ENCODE measurements at regions not wholly inside any gene's neighbourhood (a gene's known extent, or its start where the extent isn't known, plus 50 kb on each side); places are given as distances from the start of the nearest gene placed in this dataset.

GRCh38 chr9:24488896-24489295 is 56.8 kb downstream of the IZUMO3 start:
- no peak overlapping the region for H3K27ac Mint-ChIP-seq
- no peaks in the 10 kb centered on the region for H3K4me1 Mint-ChIP-seq (ENCODE audit: low read depth)
- no peaks in the 10 kb centered on the region for H3K36me3 Mint-ChIP-seq (ENCODE audit: low read depth)
- no peaks in the 10 kb centered on the region for H3K27me3 Mint-ChIP-seq (ENCODE audit: low read depth)
- no peak for DNase-seq (ENCODE audit: low spot score)
- no peak overlapping the region for H3K4me3 Mint-ChIP-seq
- peaks cover 56% of the 10 kb centered on the region for H3K9me3 Mint-ChIP-seq

GRCh38 chr9:24487946-24488345 is 57.8 kb downstream of the IZUMO3 start:
- peaks cover 48% of the 10 kb centered on the region for H3K9me3 Mint-ChIP-seq
- no peaks in the 10 kb centered on the region for H3K27me3 Mint-ChIP-seq (ENCODE audit: low read depth)
- no peak overlapping the region for H3K27ac Mint-ChIP-seq
- no peak for DNase-seq (ENCODE audit: low spot score)
- H3K4me1 Mint-ChIP-seq (ENCODE audit: low read depth): no peaks in the 10 kb centered on the region
- no peaks in the 10 kb centered on the region for H3K36me3 Mint-ChIP-seq (ENCODE audit: low read depth)
- no peak overlapping the region for H3K4me3 Mint-ChIP-seq

GRCh38 chr9:24487250-24487861 is 58.3 kb downstream of the IZUMO3 start:
- H3K36me3 Mint-ChIP-seq (ENCODE audit: low read depth): no peaks in the 10 kb centered on the region

GRCh38 chr9:24479361-24480059 is 66.2 kb downstream of the IZUMO3 start:
- no peak for DNase-seq (ENCODE audit: low spot score)
- H3K9me3 Mint-ChIP-seq: peaks cover 32% of the 10 kb centered on the region
- no peaks in the 10 kb centered on the region for H3K4me1 Mint-ChIP-seq (ENCODE audit: low read depth)
- H3K27me3 Mint-ChIP-seq (ENCODE audit: low read depth): no peaks in the 10 kb centered on the region
- H3K4me3 Mint-ChIP-seq: no peak overlapping the region
- H3K27ac Mint-ChIP-seq: no peak overlapping the region
- no peaks in the 10 kb centered on the region for H3K36me3 Mint-ChIP-seq (ENCODE audit: low read depth)

More at GRCh38 chr9:24487250-24487861, 58.3 kb downstream of the IZUMO3 start:
- no peaks in the 10 kb centered on the region for H3K4me1 Mint-ChIP-seq (ENCODE audit: low read depth)
- peaks cover 53% of the 10 kb centered on the region for H3K9me3 Mint-ChIP-seq
- no peak for DNase-seq (ENCODE audit: low spot score)
- H3K4me3 Mint-ChIP-seq: no peak overlapping the region
- H3K27me3 Mint-ChIP-seq (ENCODE audit: low read depth): no peaks in the 10 kb centered on the region
- H3K27ac Mint-ChIP-seq: no peak overlapping the region

- no peaks in the 10 kb centered on the region for H3K36me3 Mint-ChIP-seq (ENCODE audit: low read depth)
- no peak overlapping the region for H3K27ac Mint-ChIP-seq
Measured at GRCh38 chr9:24464319-24464951, 81.3 kb downstream of the IZUMO3 start.

GRCh38 chr9:24462951-24463350 is 82.7 kb downstream of the IZUMO3 start:
- no peak overlapping the region for H3K27ac Mint-ChIP-seq
- H3K27me3 Mint-ChIP-seq (ENCODE audit: low read depth): no peaks in the 10 kb centered on the region
- no peaks in the 10 kb centered on the region for H3K4me1 Mint-ChIP-seq (ENCODE audit: low read depth)
- no peaks in the 10 kb centered on the region for H3K36me3 Mint-ChIP-seq (ENCODE audit: low read depth)
- peaks cover 40% of the 10 kb centered on the region for H3K9me3 Mint-ChIP-seq
- no peak for DNase-seq (ENCODE audit: low spot score)
- H3K4me3 Mint-ChIP-seq: no peak overlapping the region

More at GRCh38 chr9:24464319-24464951, 81.3 kb downstream of the IZUMO3 start:
- Mint-ChIP-seq H3K4me3 (no peak overlapping the region), H3K4me1 (ENCODE audit: low read depth) (no peaks in the 10 kb centered on the region), H3K27me3 (ENCODE audit: low read depth) (no peaks in the 10 kb centered on the region), H3K9me3 (peaks cover 50% of the 10 kb centered on the region)
- no peak for DNase-seq (ENCODE audit: low spot score)

GRCh38 chr9:24460781-24461180 is 84.9 kb downstream of the IZUMO3 start:
- H3K9me3 Mint-ChIP-seq: peaks cover 30% of the 10 kb centered on the region
- no peak overlapping the region for H3K27ac Mint-ChIP-seq
- no peak overlapping the region for H3K4me3 Mint-ChIP-seq
- no peaks in the 10 kb centered on the region for H3K4me1 Mint-ChIP-seq (ENCODE audit: low read depth)
- no peak for DNase-seq (ENCODE audit: low spot score)
- H3K27me3 Mint-ChIP-seq (ENCODE audit: low read depth): no peaks in the 10 kb centered on the region
- no peaks in the 10 kb centered on the region for H3K36me3 Mint-ChIP-seq (ENCODE audit: low read depth)

- Mint-ChIP-seq H3K9me3 (peaks cover 27% of the 10 kb centered on the region), H3K36me3 (ENCODE audit: low read depth) (no peaks in the 10 kb centered on the region)
- no peak for DNase-seq (ENCODE audit: low spot score)
Measured at GRCh38 chr9:24459953-24460352, 85.7 kb downstream of the IZUMO3 start.

GRCh38 chr9:24451346-24451745 is 94.4 kb downstream of the IZUMO3 start:
- Mint-ChIP-seq H3K9me3 (peaks cover 40% of the 10 kb centered on the region), H3K4me1 (ENCODE audit: low read depth) (no peaks in the 10 kb centered on the region), H3K4me3 (no peak overlapping the region), H3K27ac (no peak overlapping the region), H3K27me3 (ENCODE audit: low read depth) (no peaks in the 10 kb centered on the region), H3K36me3 (ENCODE audit: low read depth) (no peaks in the 10 kb centered on the region)
- DNase-seq (ENCODE audit: low spot score): no peak

More at GRCh38 chr9:24459953-24460352, 85.7 kb downstream of the IZUMO3 start:
- no peaks in the 10 kb centered on the region for H3K4me1 Mint-ChIP-seq (ENCODE audit: low read depth)
- no peak overlapping the region for H3K4me3 Mint-ChIP-seq
- H3K27ac Mint-ChIP-seq: no peak overlapping the region
- no peaks in the 10 kb centered on the region for H3K27me3 Mint-ChIP-seq (ENCODE audit: low read depth)

GRCh38 chr9:24449976-24450375 is 95.7 kb downstream of the IZUMO3 start:
- H3K4me3 Mint-ChIP-seq: no peak overlapping the region
- peaks cover 52% of the 10 kb centered on the region for H3K9me3 Mint-ChIP-seq
- no peak for DNase-seq (ENCODE audit: low spot score)
- H3K27me3 Mint-ChIP-seq (ENCODE audit: low read depth): no peaks in the 10 kb centered on the region
- H3K36me3 Mint-ChIP-seq (ENCODE audit: low read depth): no peaks in the 10 kb centered on the region
- H3K27ac Mint-ChIP-seq: no peak overlapping the region
- H3K4me1 Mint-ChIP-seq (ENCODE audit: low read depth): no peaks in the 10 kb centered on the region

GRCh38 chr9:24439456-24439855 is 106.2 kb downstream of the IZUMO3 start:
- H3K9me3 Mint-ChIP-seq: peaks cover 44% of the 10 kb centered on the region
- H3K36me3 Mint-ChIP-seq (ENCODE audit: low read depth): no peaks in the 10 kb centered on the region
- H3K4me1 Mint-ChIP-seq (ENCODE audit: low read depth): no peaks in the 10 kb centered on the region
- no peak overlapping the region for H3K27ac Mint-ChIP-seq
- no peak for DNase-seq (ENCODE audit: low spot score)
- no peaks in the 10 kb centered on the region for H3K27me3 Mint-ChIP-seq (ENCODE audit: low read depth)
- no peak overlapping the region for H3K4me3 Mint-ChIP-seq

GRCh38 chr9:24438876-24439275 is 106.8 kb downstream of the IZUMO3 start:
- Mint-ChIP-seq H3K36me3 (ENCODE audit: low read depth) (no peaks in the 10 kb centered on the region), H3K27me3 (ENCODE audit: low read depth) (no peaks in the 10 kb centered on the region), H3K27ac (no peak overlapping the region), H3K4me3 (no peak overlapping the region), H3K9me3 (peaks cover 43% of the 10 kb centered on the region), H3K4me1 (ENCODE audit: low read depth) (no peaks in the 10 kb centered on the region)
- DNase-seq (ENCODE audit: low spot score): no peak

- H3K9me3 Mint-ChIP-seq: peaks cover 35% of the 10 kb centered on the region
- H3K36me3 Mint-ChIP-seq (ENCODE audit: low read depth): no peaks in the 10 kb centered on the region
- no peak overlapping the region for H3K4me3 Mint-ChIP-seq
- H3K4me1 Mint-ChIP-seq (ENCODE audit: low read depth): no peaks in the 10 kb centered on the region
- H3K27me3 Mint-ChIP-seq (ENCODE audit: low read depth): no peaks in the 10 kb centered on the region
- no peak for DNase-seq (ENCODE audit: low spot score)
- H3K27ac Mint-ChIP-seq: no peak overlapping the region
Measured at GRCh38 chr9:24436761-24437160, 108.9 kb downstream of the IZUMO3 start.

- no peak overlapping the region for H3K4me3 Mint-ChIP-seq
- H3K4me1 Mint-ChIP-seq (ENCODE audit: low read depth): no peaks in the 10 kb centered on the region
- no peaks in the 10 kb centered on the region for H3K27me3 Mint-ChIP-seq (ENCODE audit: low read depth)
- H3K36me3 Mint-ChIP-seq (ENCODE audit: low read depth): no peaks in the 10 kb centered on the region
- DNase-seq (ENCODE audit: low spot score): no peak
- H3K9me3 Mint-ChIP-seq: peaks cover 22% of the 10 kb centered on the region
- no peak overlapping the region for H3K27ac Mint-ChIP-seq
Measured at GRCh38 chr9:24434183-24434582, 111.5 kb downstream of the IZUMO3 start.

Data from T-helper 2 cell treated with Interferon-gamma antibody and Interleukin-4, amounts not matched to agents 5 μg/mL and 100 μg/mL, for 36 hours (primary cell).